Activated naive CD8-positive, alpha-beta T cell treated with anti-CD3 and anti-CD28 coated beads, Interleukin-2, amount 10 ng/mL, durations not matched to agents 7 days and 5 days (primary cell): ENCODE measurements at regions not wholly inside any gene's neighbourhood (a gene's known extent, or its start where the extent isn't known, plus 50 kb on each side); places are given as distances from the start of the nearest gene placed in this dataset.

Experiments
- ATAC-seq: fragments of 150-1000 bp; cut with Tn5 transposase; one replicate; pipeline ENCODE4 v1.10.0; 2021; ENCODE audit warnings: low read depth, moderate library complexity
- POLR2A ChIA-PET: fragments of 350-600 bp; sonication (Branson Sonifier 250); formaldehyde crosslinking; loops from one replicate; lab custom pipeline; 2021; ENCODE audit warnings: antibody characterized with exemption; lab: Charles Lee
- DNase-seq: peaks from one replicate; pipeline ENCODE4 v3.0.0; 2021
- H3K27ac Mint-ChIP-seq: one replicate; pipeline ENCODE4 v1.8.0; 2022; ENCODE audit warnings: mild to moderate bottlenecking, mixed read lengths
- H3K27me3 Mint-ChIP-seq: one replicate; pipeline ENCODE4 v1.8.0; 2022; ENCODE audit warnings: mild to moderate bottlenecking, moderate library complexity, mixed read lengths
- H3K36me3 Mint-ChIP-seq: one replicate; pipeline ENCODE4 v1.8.0; 2021; ENCODE audit warnings: mild to moderate bottlenecking, mixed read lengths
- H3K4me1 Mint-ChIP-seq: one replicate; pipeline ENCODE4 v1.8.0; 2021; ENCODE audit warnings: mixed read lengths
- H3K4me3 Mint-ChIP-seq: one replicate; pipeline ENCODE4 v1.8.0; 2022; ENCODE audit warnings: mild to moderate bottlenecking, moderate library complexity, mixed read lengths
- H3K9me3 Mint-ChIP-seq: one replicate; pipeline ENCODE4 v1.8.0; 2021; ENCODE audit warnings: mixed read lengths

DNA sequence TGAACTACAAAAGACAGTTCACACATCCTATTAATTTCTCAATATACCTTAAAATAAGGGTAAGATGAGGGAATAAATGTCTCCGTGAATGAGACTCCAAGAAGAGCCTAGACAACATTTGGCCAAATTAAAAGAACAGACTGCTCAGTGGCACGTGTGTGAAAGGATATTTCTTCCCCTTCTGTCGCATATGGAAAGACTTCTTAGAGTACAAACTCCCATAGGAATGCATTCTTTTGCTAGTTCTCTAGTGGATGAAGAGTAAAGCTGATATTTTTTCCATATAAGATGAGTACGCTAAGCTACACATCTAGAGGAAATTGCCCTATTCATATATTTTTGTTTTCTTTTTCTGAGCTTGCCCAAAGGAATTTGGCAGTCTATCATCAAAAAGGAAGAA, 710.0 kb upstream of the ID2 start:
- no peaks in the 10 kb centered on the region for H3K4me1 Mint-ChIP-seq
- peaks cover 3% of the 10 kb centered on the region for H3K9me3 Mint-ChIP-seq
- DNase-seq: no peak
- ATAC-seq: no peak
- no peaks in the 10 kb centered on the region for H3K36me3 Mint-ChIP-seq
- POLR2A ChIA-PET: no interaction called here
- peaks cover 6% of the 10 kb centered on the region for H3K27me3 Mint-ChIP-seq
- H3K27ac Mint-ChIP-seq: no peak overlapping the region
- no peak overlapping the region for H3K4me3 Mint-ChIP-seq

DNA sequence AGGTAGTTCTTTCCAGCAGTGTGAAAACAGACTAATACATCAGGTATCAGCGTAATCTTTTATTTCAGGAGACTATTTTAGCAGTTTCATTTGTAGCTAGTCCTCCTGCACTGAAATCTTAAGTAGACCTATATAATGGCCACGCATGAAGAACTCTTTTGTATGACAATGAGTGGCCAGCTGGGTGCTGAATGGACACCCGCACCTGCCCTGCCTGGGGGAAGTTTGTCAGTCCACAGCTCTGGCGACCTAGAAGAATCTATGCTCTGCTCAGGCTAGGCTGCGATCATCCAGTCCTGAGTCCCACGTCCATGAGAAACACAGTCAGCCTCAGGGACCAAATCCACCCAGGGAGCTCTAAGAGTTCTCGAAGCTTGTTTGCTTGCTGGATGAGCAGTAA, 709.2 kb upstream of the ID2 start:
- DNase-seq (no peak), ATAC-seq (no peak)
- H3K27me3 Mint-ChIP-seq: peaks cover 6% of the 10 kb centered on the region
- no peaks in the 10 kb centered on the region for H3K4me1 Mint-ChIP-seq
- H3K27ac Mint-ChIP-seq: no peak overlapping the region
- H3K36me3 Mint-ChIP-seq: no peaks in the 10 kb centered on the region
- no peak overlapping the region for H3K4me3 Mint-ChIP-seq
- peaks cover 3% of the 10 kb centered on the region for H3K9me3 Mint-ChIP-seq
- POLR2A ChIA-PET: no interaction called here

DNA sequence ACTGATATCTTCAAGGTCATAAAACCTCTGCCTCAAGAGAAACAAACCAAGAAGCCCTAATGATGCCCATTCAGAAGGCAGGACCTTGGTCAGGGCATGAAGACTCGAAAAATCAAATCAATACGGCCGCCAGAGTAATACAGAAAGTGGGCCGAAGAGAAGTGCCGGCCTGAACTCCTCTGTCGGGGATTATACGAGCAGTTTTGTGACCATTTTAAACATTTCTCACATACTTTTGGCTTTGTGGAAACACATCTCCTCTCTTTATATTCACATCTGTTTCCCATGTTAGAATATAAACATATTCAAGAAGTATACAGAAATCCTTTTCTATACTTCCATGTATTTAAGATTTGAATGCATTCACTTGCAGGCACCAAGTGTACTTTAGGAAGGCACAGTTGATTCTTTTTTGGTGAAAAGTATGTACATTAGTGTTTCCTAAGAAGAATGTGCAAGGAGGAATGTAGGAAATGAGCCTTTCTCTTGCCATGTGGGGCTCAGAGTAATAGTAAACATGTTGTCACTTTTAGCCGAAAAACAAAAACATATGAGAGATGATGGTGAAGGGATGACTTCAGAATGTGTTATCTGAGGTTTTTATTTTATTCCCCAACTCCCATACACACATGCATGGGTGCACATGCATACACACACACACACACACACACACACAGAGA, 707.9 kb upstream of the ID2 start:
- Mint-ChIP-seq H3K4me3 (no peak overlapping the region), H3K9me3 (peaks cover 3% of the 10 kb centered on the region), H3K27me3 (peaks cover 6% of the 10 kb centered on the region), H3K4me1 (peaks cover 6% of the 10 kb centered on the region), H3K27ac (no peak overlapping the region), H3K36me3 (no peaks in the 10 kb centered on the region)
- DNase-seq (no peak), ATAC-seq (no peak)
- POLR2A ChIA-PET: no interaction called here

DNA sequence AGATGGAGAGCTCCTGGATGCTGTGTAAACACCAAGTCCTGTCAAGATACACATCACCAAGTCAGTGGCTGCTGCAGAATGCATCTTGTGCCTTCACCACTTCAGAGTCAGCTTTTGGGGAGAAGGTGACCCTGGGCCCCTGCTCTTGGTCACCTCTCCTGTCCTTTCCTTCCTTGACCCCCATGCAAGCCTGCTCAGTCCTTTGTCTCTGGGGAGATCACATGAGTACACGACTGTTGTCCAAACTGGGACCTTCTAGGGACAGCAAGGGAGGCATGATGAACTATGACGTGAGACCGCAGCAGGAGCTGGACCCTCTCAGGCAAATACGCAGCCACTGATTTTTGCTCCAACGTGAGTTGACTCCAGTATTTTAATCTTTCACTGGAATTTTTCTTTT, 706.9 kb upstream of the ID2 start:
- Mint-ChIP-seq H3K4me1 (peaks cover 8% of the 10 kb centered on the region), H3K36me3 (no peaks in the 10 kb centered on the region), H3K27ac (no peak overlapping the region), H3K27me3 (peaks cover 6% of the 10 kb centered on the region), H3K4me3 (no peak overlapping the region), H3K9me3 (peaks cover 5% of the 10 kb centered on the region)
- POLR2A ChIA-PET: no interaction called here
- DNase-seq (no peak), ATAC-seq (no peak)

DNA sequence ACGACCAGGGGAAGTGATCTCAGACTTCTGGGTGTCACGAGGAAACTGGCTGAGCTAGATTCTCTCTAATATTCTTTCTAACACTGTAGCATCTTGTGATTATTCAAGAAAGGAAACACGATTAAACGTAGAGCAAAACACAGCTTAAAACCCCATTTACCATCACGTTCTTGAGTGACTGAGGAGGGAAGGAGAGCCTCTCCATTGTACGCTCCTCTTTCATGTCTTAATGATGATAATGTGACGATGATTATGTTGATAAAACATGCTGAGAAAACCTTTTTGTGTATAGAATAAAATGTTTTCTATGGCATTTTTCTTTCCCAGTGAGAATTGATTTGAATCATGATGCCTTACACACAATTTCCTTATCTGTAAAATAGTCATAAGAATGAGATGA, 705.6 kb upstream of the ID2 start:
- POLR2A ChIA-PET: no interaction called here
- Mint-ChIP-seq H3K36me3 (no peaks in the 10 kb centered on the region), H3K9me3 (peaks cover 3% of the 10 kb centered on the region), H3K27ac (no peak overlapping the region), H3K4me3 (no peak overlapping the region), H3K27me3 (peaks cover 4% of the 10 kb centered on the region), H3K4me1 (peaks cover 8% of the 10 kb centered on the region)
- ATAC-seq (no peak), DNase-seq (no peak)

DNA sequence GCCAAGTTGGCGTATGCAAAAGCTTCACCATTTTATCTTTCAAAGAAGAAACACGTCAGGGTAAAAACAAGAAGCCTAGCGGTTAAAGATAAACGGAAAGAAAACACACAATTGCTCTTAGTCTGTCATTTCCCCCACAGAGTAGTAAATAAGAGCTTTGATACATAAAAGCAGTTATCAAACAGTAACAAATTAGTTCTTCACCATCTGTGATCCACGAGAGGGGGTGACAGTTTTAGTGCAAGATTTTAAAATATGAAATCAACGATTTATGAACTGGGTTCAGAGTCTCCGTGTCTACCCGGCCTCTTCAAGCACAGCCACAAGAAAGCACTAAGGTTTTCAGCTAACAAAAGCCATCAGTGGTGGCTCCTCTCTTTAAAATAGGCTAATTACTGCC, 703.9 kb upstream of the ID2 start:
- H3K4me1 Mint-ChIP-seq: peaks cover 8% of the 10 kb centered on the region
- no peak for ATAC-seq
- H3K27me3 Mint-ChIP-seq: peaks cover 4% of the 10 kb centered on the region
- POLR2A ChIA-PET: no interaction called here
- H3K9me3 Mint-ChIP-seq: peaks cover 5% of the 10 kb centered on the region
- H3K4me3 Mint-ChIP-seq: no peak overlapping the region
- no peaks in the 10 kb centered on the region for H3K36me3 Mint-ChIP-seq
- no peak overlapping the region for H3K27ac Mint-ChIP-seq
- DNase-seq: no peak

DNA sequence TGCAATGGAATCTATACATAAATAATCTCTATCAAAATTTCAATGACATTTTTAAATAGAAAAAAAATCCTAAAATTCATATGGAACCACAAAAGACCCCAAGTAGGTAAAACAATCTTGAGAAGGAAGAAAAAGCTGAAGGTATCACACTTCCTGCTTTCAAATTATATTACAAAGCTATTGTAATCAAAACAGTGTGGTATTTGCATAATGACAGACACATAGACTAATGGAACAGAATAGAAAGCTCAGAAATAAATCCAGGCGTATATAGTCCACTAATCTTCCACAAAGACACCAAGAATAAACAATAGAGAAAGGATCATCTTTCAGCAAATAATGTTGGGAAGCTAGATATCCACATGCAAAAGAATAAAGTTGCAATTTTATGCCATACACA, 699.8 kb upstream of the ID2 start:
- peaks cover 20% of the 10 kb centered on the region for H3K4me1 Mint-ChIP-seq
- H3K9me3 Mint-ChIP-seq: peaks cover 6% of the 10 kb centered on the region
- H3K27ac Mint-ChIP-seq: no peak overlapping the region
- POLR2A ChIA-PET: no interaction called here
- H3K27me3 Mint-ChIP-seq: no peaks in the 10 kb centered on the region
- peaks cover 3% of the 10 kb centered on the region for H3K36me3 Mint-ChIP-seq
- DNase-seq: no peak
- ATAC-seq: no peak
- H3K4me3 Mint-ChIP-seq: no peak overlapping the region

DNA sequence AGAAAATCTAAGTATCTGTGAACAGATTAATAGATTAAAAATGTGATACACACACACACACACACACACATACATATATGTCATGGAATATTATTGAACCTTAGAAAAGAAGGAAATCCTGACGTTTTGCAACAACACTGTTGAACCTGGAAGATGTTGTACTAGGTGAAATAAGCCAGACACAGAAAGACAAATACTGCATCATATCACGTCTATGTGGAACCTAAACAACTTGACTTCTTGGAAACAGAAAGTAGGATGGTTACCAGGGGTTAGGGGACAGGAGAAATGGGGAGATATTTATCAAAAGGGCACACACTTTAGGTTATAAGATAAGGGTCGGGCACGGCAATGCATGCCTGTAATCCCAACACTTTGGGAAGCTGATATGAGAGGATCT, 698.4 kb upstream of the ID2 start:
- Mint-ChIP-seq H3K4me3 (no peak overlapping the region), H3K27me3 (no peaks in the 10 kb centered on the region), H3K36me3 (peaks cover 3% of the 10 kb centered on the region), H3K27ac (no peak overlapping the region), H3K4me1 (peaks cover 16% of the 10 kb centered on the region), H3K9me3 (peaks cover 6% of the 10 kb centered on the region)
- POLR2A ChIA-PET: no interaction called here
- DNase-seq (no peak), ATAC-seq (no peak)

DNA sequence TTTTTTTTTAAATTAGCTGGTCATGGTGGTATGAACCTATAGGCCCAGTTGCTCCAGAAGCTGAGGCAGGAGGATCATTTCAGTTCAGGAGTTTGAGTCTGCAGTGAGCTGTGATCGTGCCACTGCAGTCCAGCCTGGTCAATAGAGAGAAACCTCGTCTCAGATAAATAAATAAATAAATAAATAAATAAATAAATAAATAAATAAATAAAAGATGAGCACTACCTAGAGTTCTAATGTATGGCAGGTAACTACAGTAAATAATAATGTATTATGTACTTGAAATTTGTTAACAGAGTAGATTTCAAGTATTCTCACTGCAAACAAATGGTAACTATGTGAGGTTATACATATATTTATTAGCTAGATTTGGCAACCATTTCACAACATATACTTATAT, 697.9 kb upstream of the ID2 start:
- no peak overlapping the region for H3K4me3 Mint-ChIP-seq
- DNase-seq (no peak), ATAC-seq (no peak)
- peaks cover 3% of the 10 kb centered on the region for H3K36me3 Mint-ChIP-seq
- H3K27ac Mint-ChIP-seq: no peak overlapping the region
- POLR2A ChIA-PET: no interaction called here
- peaks cover 6% of the 10 kb centered on the region for H3K9me3 Mint-ChIP-seq
- peaks cover 14% of the 10 kb centered on the region for H3K4me1 Mint-ChIP-seq
- H3K27me3 Mint-ChIP-seq: no peaks in the 10 kb centered on the region

DNA sequence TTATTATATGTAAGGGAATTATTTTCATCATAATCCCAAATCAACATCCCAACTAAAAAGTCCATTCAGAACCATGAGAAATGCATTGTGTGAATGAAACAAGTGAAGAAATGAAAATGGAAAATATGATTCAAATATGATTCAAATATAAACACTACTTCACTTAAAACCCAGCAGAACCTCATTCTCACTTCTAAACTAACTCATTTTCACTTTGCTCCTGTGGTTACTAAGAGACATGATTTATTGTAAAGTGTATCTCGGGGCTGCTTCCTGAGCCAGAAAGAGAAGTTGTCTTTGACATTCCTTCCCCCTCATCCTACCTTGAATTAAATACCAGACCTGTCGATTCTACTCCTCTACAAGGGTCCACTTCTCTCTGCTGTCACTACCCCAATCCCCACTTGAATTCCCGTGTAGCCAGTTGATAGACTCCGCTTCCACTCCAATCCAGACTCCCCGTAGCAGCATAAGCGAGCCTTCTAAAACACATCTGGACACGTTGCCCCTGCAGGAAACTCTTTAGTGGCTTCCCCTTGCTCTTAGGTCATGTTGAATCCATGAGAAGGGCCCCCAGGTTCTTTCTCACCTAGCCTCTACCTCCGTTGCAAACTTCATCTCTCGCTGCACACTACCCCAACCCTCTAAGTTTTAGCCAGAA, 697.0 kb upstream of the ID2 start:
- H3K4me3 Mint-ChIP-seq: no peak overlapping the region
- peaks cover 3% of the 10 kb centered on the region for H3K36me3 Mint-ChIP-seq
- H3K9me3 Mint-ChIP-seq: peaks cover 3% of the 10 kb centered on the region
- H3K27ac Mint-ChIP-seq: no peak overlapping the region
- POLR2A ChIA-PET: no interaction called here
- no peaks in the 10 kb centered on the region for H3K27me3 Mint-ChIP-seq
- H3K4me1 Mint-ChIP-seq: peaks cover 12% of the 10 kb centered on the region
- no peak for ATAC-seq
- DNase-seq: no peak

DNA sequence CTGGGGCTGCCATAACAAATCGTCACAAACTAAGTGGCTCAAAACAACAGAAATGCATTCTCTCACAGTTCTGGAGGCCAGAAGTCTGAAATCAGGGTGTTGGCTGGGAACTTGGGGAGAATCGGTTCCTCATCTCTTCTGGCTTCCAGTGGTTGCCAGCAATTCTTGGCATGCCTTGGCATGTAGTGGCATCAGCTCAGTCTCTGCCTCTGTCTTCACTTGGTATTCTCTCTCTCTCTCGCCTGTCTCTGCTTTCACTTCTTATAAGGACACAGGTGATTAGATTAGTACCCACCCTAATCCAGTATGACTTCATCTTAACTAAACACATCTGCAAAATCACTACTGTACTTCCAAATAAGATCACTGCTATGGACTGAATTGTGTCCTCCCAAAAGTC, 695.4 kb upstream of the ID2 start:
- no peak overlapping the region for H3K4me3 Mint-ChIP-seq
- no peak overlapping the region for H3K27ac Mint-ChIP-seq
- H3K4me1 Mint-ChIP-seq: peaks cover 12% of the 10 kb centered on the region
- H3K27me3 Mint-ChIP-seq: peaks cover under 1% of the 10 kb centered on the region
- POLR2A ChIA-PET: no interaction called here
- peaks cover 3% of the 10 kb centered on the region for H3K36me3 Mint-ChIP-seq
- DNase-seq (no peak), ATAC-seq (no peak)
- peaks cover 3% of the 10 kb centered on the region for H3K9me3 Mint-ChIP-seq

DNA sequence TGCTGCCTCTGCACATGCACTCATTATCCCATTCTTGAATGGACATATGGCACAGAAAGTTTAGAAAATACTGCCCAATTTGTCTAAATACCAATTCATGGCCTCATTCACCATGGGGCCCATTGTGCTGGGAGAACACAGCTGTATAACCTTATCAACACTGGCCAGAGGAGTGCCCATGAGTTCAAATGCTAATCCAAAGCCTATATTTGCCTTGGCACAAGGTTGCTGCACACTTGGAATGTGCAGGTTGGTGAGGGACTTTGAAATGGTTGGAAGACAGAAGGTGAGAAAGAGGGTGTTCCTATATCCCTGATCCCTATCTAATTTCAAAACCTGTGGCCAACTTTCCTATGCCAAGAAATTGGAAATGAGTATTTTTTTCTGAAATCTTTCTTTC, 693.9 kb upstream of the ID2 start:
- DNase-seq: no peak

DNA sequence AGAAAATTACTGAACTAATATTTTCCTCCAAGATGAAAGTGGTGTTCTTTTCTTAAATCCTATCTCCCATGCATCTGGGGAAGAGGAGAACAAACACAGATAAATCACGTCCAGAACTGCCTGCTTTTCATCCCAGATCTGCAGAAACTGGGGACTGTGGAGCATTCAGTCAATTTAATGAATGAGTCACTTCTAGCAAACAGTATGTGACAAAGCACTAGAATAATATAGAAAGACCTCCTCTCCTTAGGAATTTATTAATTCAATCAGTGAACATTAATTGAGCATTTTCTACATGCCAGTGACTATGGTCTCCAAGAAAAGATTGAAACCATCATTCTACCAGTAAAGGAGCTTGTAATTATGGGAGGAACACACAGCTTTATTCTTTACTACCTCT, 693.4 kb upstream of the ID2 start:
- Mint-ChIP-seq H3K27ac (no peak overlapping the region), H3K9me3 (peaks cover 1% of the 10 kb centered on the region), H3K36me3 (peaks cover 5% of the 10 kb centered on the region), H3K4me1 (peaks cover 13% of the 10 kb centered on the region), H3K27me3 (peaks cover 8% of the 10 kb centered on the region), H3K4me3 (no peak overlapping the region)
- DNase-seq: no peak
- ATAC-seq: no peak
- POLR2A ChIA-PET: no interaction called here

More for the DNA sequence above, 693.9 kb upstream of the ID2 start:
- Mint-ChIP-seq H3K27ac (no peak overlapping the region), H3K4me3 (no peak overlapping the region), H3K36me3 (peaks cover 3% of the 10 kb centered on the region), H3K9me3 (peaks cover 1% of the 10 kb centered on the region), H3K27me3 (peaks cover 5% of the 10 kb centered on the region), H3K4me1 (peaks cover 12% of the 10 kb centered on the region)
- POLR2A ChIA-PET: no interaction called here
- no peak for ATAC-seq

DNA sequence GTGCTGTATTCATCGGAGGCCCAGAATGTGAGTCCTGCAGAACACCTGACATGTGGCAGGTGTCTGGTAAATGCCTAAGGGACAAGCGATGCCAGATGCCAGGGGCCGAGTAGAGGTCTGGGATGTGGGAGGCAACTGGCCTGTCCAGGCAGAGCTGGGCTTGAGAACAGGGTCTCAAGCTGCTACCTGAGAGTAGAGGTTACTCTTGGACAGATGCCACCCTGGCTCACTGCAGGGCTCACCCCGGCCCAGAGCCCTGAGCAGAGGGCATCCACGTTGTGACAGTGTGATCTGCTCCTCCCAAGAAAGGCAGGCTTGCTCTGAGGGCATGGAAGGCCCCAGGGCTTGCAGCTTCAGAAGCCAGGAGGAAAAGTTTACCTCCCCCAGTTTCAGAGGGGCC, 692.0 kb upstream of the ID2 start:
- POLR2A ChIA-PET: no interaction called here
- Mint-ChIP-seq H3K27me3 (peaks cover 8% of the 10 kb centered on the region), H3K4me1 (peaks cover 8% of the 10 kb centered on the region), H3K27ac (no peak overlapping the region), H3K4me3 (no peak overlapping the region), H3K9me3 (no peaks in the 10 kb centered on the region), H3K36me3 (peaks cover 4% of the 10 kb centered on the region)
- DNase-seq (no peak), ATAC-seq (no peak)
